Osteoblast (primary cell): ENCODE measurements at regions not wholly inside any gene's neighbourhood (a gene's known extent, or its start where the extent isn't known, plus 50 kb on each side); places are given as distances from the start of the nearest gene placed in this dataset.

Source experiments
- DNase-seq: peaks from one replicate; pipeline ENCODE4 v3.0.0; 2011; ENCODE audit warnings: low spot score, mixed read lengths; ENCODE audit not compliant: insufficient read length; ENCODE audit errors: missing footprints
- H2AFZ ChIP-seq: 2 replicates; pipeline ENCODE4 v1.6.0; 2011; ENCODE audit warnings: mild to moderate bottlenecking, low read length
- H3K27ac ChIP-seq: 2 replicates; pipeline ENCODE4 v1.5.1; 2011; ENCODE audit warnings: mild to moderate bottlenecking, low read depth, low read length, moderate library complexity
- H3K27me3 ChIP-seq: 2 replicates; pipeline ENCODE4 v1.6.0; 2012; ENCODE audit warnings: mild to moderate bottlenecking, control low read depth, inconsistent platforms, low read length, moderate library complexity; ENCODE audit not compliant: insufficient read depth
- H3K36me3 ChIP-seq: 2 replicates; pipeline ENCODE4 v1.5.1; 2011; ENCODE audit warnings: mild to moderate bottlenecking, low read length, control low read depth, moderate library complexity; ENCODE audit not compliant: insufficient read depth
- H3K4me1 ChIP-seq: 2 replicates; pipeline ENCODE4 v1.5.1; 2011; ENCODE audit warnings: mild to moderate bottlenecking, low read length, control low read depth, moderate library complexity; ENCODE audit not compliant: insufficient read depth
- H3K4me2 ChIP-seq: 2 replicates; pipeline ENCODE4 v1.6.0; 2011; ENCODE audit warnings: mild to moderate bottlenecking, low read length; ENCODE audit not compliant: insufficient read depth
- H3K4me3 ChIP-seq: fragments of 200-600 bp; sonication (generic); 3 replicates; pipeline ENCODE4 v1.5.1; 2012; ENCODE audit warnings: mild to moderate bottlenecking, low read length, inconsistent platforms; ENCODE audit not compliant: insufficient read depth
- H3K79me2 ChIP-seq: 2 replicates; pipeline ENCODE4 v1.6.0; 2012; ENCODE audit warnings: mild to moderate bottlenecking, low read length, control low read depth, inconsistent platforms; ENCODE audit not compliant: insufficient read depth
- H3K9me3 ChIP-seq: 2 replicates; pipeline ENCODE4 v1.5.1; 2011; ENCODE audit warnings: low read depth, low read length, control low read depth
- H4K20me1 ChIP-seq: 2 replicates; pipeline ENCODE4 v1.6.0; 2012; ENCODE audit warnings: mild to moderate bottlenecking, low read length, control low read depth; ENCODE audit not compliant: insufficient read depth
- TF ChIP-seq, protein P1 (sequence below): IDR thresholded peaks from 2 replicates; pipeline ENCODE4 v1.5.1; 2011; ENCODE audit warnings: mild to moderate bottlenecking, low read depth, low read length, moderate library complexity; ENCODE audit errors: extremely low read depth

DNA sequence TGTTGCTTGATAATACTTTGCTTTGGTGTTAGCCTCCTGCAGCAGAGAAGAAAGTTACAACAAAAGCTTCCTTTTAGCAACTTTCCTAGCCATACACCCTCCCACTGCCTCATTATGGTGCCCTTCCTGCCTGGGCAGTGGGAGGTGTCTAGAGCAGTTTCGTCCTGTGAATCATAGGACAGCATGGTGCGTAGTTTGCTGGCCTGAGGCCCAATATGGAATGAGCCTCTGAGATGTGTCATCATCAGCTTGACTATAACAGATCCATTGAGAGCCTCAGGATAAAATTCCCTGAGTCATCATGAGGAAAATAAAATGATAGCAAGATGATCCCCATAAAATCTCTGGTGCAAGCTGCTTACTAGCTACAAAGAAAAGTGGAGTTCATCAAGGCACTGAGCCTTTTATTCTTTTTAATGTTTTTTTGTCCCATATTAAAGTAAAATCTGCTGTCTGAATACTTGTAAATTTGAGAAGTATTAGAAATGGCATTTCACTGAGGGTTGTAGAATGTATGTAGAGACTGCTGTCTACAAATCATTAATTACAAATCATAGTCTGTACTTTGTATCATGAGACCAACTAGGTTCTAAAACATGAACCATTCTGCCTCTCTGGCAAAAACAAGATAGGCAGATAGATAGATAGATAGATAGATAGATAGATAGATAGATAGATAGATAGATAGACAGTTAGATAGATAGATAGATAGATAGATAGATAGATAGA is 303.0 kb upstream of the PDE4D start:
- Histone ChIP-seq H3K27me3 (no peaks in the 10 kb centered on the region), H3K27ac (peak overlapping the region; percentile 33), H3K9me3 (no peaks in the 10 kb centered on the region), H3K79me2 (no peaks in the 10 kb centered on the region), H3K4me1 (peaks cover 6% of the 10 kb centered on the region), H3K4me2 (peak overlapping the region; percentile 43), H4K20me1 (no peaks in the 10 kb centered on the region), H3K36me3 (no peaks in the 10 kb centered on the region), H3K4me3 (no peak overlapping the region), H2AFZ (peak overlapping the region; percentile 59)
- DNase-seq: peak; percentile 83
- TF ChIP-seq, protein P1, sequence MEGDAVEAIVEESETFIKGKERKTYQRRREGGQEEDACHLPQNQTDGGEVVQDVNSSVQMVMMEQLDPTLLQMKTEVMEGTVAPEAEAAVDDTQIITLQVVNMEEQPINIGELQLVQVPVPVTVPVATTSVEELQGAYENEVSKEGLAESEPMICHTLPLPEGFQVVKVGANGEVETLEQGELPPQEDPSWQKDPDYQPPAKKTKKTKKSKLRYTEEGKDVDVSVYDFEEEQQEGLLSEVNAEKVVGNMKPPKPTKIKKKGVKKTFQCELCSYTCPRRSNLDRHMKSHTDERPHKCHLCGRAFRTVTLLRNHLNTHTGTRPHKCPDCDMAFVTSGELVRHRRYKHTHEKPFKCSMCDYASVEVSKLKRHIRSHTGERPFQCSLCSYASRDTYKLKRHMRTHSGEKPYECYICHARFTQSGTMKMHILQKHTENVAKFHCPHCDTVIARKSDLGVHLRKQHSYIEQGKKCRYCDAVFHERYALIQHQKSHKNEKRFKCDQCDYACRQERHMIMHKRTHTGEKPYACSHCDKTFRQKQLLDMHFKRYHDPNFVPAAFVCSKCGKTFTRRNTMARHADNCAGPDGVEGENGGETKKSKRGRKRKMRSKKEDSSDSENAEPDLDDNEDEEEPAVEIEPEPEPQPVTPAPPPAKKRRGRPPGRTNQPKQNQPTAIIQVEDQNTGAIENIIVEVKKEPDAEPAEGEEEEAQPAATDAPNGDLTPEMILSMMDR: no peak

DNA sequence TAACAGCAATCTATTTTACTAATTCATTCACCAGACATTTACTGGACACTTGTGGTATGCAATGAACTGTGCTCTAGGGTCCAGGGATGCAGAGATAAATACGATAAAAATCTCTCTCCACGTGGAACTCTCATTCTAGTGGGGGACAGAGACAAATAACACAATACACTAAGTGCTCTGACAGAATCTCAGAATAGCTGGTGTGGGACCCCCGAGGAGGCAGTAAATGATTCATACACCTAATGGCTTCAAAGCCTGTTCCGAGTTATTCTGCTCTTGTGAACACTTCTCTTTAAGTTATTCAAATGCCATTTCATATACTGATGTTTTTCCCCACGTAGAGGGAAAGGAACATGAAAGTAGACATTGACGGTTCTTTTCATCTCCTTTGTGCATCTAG is 302.0 kb upstream of the PDE4D start:
- H3K79me2 ChIP-seq: no peaks in the 10 kb centered on the region
- DNase-seq: no peak
- no peak overlapping the region for H3K4me3 ChIP-seq
- TF ChIP-seq, protein P1: no peak
- H3K4me1 ChIP-seq: peaks cover 6% of the 10 kb centered on the region
- no peak overlapping the region for H2AFZ ChIP-seq
- no peaks in the 10 kb centered on the region for H3K27me3 ChIP-seq
- no peaks in the 10 kb centered on the region for H3K9me3 ChIP-seq
- no peak overlapping the region for H3K4me2 ChIP-seq
- H3K27ac ChIP-seq: no peak overlapping the region
- no peaks in the 10 kb centered on the region for H4K20me1 ChIP-seq
- H3K36me3 ChIP-seq: no peaks in the 10 kb centered on the region

DNA sequence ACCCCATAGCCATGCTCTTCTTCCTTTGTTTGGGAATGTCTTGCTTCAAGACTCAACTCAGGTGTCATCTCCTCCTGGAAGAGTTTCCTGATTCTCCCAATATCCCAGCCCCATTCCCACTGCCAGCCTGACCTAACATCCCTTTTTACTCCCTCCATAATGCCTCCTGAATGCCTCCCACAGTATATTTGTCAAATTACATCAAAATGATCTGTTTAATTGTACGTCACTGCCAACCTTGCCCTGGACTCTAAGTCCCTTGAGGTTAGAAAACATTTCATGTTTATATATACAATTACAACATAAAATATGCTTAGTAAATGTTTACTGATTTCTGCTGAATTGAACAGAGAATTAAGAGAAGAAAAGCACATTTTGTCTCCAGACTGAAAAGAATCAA is 301.6 kb upstream of the PDE4D start:
- no peak overlapping the region for H3K27ac ChIP-seq
- H2AFZ ChIP-seq: no peak overlapping the region
- no peaks in the 10 kb centered on the region for H3K79me2 ChIP-seq
- H3K27me3 ChIP-seq: no peaks in the 10 kb centered on the region
- H3K36me3 ChIP-seq: no peaks in the 10 kb centered on the region
- TF ChIP-seq, protein P1: no peak
- H3K4me1 ChIP-seq: peaks cover 6% of the 10 kb centered on the region
- no peaks in the 10 kb centered on the region for H3K9me3 ChIP-seq
- no peak overlapping the region for H3K4me3 ChIP-seq
- H4K20me1 ChIP-seq: no peaks in the 10 kb centered on the region
- no peak for DNase-seq
- H3K4me2 ChIP-seq: no peak overlapping the region

DNA sequence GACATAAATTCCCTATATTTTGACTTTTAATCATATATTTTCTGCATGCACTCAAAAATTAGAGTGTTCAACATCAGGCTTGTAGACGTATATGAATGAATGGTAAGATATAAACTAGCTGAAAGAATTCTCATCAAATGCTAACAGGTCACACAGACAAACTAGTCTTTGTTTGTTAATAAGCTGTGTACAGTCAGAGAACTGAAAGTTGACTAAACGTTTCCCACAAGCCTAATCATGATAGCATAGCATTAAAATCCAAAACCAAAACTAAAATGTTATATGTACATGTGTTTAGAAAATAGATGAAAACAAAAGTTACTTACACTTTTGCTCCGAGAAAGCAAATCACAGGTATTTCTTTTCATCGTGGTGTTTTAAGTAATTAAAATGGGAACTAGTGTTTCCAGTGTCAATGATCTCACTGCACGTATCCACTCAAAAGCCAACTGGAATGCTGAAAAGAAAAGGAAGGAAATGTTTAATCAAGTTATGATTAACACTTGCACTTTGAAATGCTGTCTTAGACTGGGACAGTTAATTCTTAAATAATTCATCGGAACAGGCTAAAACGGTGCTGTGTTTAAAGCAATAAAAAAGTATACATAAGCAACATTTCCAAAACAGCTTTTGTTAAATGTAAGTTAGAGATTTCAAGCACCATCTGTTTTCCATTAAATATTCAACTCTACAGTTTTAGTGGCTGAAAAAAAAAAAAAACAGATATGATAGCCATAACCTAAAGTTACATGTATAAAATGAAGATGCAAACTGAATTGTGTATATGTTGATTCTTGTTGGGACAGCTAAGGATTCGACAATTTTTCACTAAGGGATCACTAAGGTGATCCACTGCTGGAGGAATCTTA is 291.9 kb upstream of the PDE4D start:
- DNase-seq: no peak
- Histone ChIP-seq H3K27me3 (no peaks in the 10 kb centered on the region), H2AFZ (peak overlapping the region; percentile 6), H4K20me1 (no peaks in the 10 kb centered on the region), H3K36me3 (no peaks in the 10 kb centered on the region), H3K4me3 (no peak overlapping the region), H3K4me2 (no peak overlapping the region), H3K27ac (no peak overlapping the region), H3K9me3 (no peaks in the 10 kb centered on the region), H3K79me2 (no peaks in the 10 kb centered on the region), H3K4me1 (no peaks in the 10 kb centered on the region)
- TF ChIP-seq, protein P1: no peak
